ENCODE measurements at regions not wholly inside any gene's neighbourhood (a gene's known extent, or its start where the extent isn't known, plus 50 kb on each side); places are given as distances from the start of the nearest gene placed in this dataset.
A peak's percentile ranks its signal among the peaks of the same experiment; 100 is the strongest.

DNA sequence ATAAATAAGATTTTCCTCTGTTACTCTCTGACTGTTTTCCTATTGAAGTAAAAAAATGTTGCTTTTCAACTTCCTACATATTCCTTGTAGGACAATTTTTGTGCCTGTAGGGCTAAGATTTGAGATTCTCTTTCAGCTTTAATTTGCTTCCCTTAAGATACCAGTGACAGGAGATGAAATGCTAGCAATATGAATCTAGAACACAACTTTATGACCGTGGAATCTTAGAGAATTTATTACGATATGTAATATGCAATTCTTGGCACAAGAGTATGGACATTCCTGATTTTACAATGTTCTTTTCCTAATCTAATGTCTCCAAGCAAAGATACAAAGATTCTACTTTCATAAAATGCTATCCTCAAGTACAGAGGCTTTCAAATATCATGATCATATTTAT is 180.9 kb downstream of the KCNE4 start:
- H3K4me3 ChIP-seq (ENCODE audit: low read depth, low read length) = no peak overlapping the region
- TF ChIP-seq, protein P1, sequence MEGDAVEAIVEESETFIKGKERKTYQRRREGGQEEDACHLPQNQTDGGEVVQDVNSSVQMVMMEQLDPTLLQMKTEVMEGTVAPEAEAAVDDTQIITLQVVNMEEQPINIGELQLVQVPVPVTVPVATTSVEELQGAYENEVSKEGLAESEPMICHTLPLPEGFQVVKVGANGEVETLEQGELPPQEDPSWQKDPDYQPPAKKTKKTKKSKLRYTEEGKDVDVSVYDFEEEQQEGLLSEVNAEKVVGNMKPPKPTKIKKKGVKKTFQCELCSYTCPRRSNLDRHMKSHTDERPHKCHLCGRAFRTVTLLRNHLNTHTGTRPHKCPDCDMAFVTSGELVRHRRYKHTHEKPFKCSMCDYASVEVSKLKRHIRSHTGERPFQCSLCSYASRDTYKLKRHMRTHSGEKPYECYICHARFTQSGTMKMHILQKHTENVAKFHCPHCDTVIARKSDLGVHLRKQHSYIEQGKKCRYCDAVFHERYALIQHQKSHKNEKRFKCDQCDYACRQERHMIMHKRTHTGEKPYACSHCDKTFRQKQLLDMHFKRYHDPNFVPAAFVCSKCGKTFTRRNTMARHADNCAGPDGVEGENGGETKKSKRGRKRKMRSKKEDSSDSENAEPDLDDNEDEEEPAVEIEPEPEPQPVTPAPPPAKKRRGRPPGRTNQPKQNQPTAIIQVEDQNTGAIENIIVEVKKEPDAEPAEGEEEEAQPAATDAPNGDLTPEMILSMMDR (IDR thresholded peaks at IDR 0.05; ENCODE audit: borderline replicate concordance, insufficient read depth, low read depth, low read length) = no peak

DNA sequence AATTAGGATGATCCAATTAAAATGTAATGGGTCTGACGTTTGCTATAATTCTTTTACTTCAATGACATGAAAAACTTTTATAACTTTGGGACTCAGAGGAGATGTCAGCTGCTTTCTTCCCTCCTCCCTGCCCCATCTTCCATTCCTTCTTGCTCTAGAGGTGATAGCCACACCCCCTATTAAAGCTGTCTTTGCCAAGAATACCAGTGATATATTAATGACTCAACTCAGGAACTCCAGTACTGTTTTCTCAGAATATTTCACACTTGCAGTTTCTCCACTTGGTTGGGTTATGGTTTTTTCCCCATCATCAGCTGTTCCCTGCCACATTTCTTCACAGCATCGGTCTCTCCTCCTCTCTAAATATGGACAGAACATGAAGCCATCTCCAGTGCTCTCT is 184.0 kb downstream of the KCNE4 start:
- TF ChIP-seq, protein P1 (IDR thresholded peaks at IDR 0.05; ENCODE audit: borderline replicate concordance, insufficient read depth, low read depth, low read length) = no peak
- no peak overlapping the region for H3K4me3 ChIP-seq (ENCODE audit: low read depth, low read length)

DNA sequence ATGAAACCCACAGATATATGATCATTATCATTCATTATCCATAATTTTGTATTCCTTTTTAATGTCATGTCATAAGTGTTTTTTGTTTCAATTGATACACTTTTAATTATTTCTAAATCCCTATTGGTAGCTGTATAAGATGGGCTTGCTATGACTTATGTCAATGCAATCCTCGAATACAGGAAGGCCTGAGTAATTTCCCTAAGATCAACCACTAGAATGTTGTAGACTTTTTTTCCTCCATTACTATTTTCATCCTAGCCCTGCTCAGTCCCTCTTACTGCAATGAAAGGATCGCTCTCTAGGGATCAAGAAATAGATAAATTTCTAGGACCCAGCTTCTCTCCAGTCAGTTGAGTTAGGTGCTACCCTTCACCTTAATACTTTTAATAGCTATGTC is 186.3 kb downstream of the KCNE4 start:
- TF ChIP-seq, protein P1 (IDR thresholded peaks at IDR 0.05; ENCODE audit: borderline replicate concordance, insufficient read depth, low read depth, low read length) = no peak

DNA sequence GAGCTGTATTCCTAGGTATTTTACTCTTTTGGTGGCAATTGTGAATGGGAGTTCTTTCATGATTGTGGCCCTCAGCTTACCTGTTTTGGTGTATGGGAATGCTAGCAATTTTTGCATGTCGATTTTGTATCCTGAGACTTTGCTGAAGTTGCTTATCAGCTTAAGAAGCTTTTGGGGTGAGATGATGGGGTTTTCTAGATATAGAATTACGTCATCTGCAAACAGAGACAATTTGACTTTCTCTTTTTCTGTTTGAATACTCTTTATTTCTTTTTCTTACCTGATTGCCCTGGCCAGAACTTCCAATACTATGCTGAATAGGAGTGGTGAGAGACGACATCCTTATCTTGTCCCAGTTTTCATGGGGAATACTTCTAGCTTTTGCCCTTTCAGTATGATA is 191.2 kb downstream of the KCNE4 start:
- H3K4me3 ChIP-seq (ENCODE audit: low read depth, low read length) = no peak overlapping the region
- TF ChIP-seq, protein P1 (IDR thresholded peaks at IDR 0.05; ENCODE audit: borderline replicate concordance, insufficient read depth, low read depth, low read length) = no peak

More for the DNA sequence above, 186.3 kb downstream of the KCNE4 start:
- no peak overlapping the region for H3K4me3 ChIP-seq (ENCODE audit: low read depth, low read length)

DNA sequence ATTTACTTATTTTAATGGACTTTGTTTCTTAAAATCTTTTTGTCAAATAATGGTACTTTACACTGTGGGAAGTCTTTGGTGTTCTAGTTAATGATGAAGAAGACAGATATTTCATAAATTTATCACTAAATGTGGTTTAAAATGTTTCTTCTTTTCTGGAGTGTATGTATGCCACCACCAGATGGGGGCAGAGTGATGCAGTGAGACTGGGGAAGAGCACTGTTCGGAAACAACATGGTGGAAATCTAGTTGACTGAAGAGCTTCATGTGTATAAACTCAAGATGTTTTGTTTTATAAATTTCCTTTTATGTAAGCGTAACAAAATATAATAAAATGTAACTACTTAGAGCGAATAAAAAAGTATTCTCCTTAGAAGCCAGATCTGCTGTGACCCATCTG is 195.1 kb downstream of the KCNE4 start:
- no peak overlapping the region for H3K4me3 ChIP-seq (ENCODE audit: low read depth, low read length)
- TF ChIP-seq, protein P1 (IDR thresholded peaks at IDR 0.05; ENCODE audit: borderline replicate concordance, insufficient read depth, low read depth, low read length) = peak; percentile 22; the same call in 1 of the 2 replicates

DNA sequence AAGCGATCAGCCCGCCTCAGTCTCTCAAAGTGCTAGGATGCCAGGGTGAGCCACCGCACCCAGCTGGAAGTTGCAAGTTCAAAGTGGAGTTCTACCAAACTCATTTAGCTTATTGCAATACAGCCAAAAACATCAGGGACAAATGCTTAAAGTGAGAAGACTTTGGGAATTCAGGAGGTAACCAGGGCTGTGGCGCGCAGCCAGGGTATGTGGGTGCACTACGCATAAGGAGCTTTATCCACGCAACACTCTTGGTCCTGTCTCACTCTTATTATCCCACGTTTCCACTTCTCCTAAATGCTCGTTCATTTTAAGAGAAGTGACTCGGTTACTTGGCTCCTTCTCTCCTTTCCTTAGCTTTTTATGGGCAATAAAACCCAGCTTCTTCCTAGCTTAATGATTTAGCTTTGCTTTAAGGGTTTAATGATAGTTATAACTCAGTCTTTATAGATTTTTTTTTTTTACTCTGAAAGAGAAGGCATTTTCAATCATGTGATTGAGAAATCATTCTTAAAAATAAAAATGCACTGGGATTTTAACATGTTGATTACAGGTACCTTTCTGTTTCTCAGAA is 199.8 kb downstream of the KCNE4 start:
- H3K4me3 ChIP-seq (ENCODE audit: low read depth, low read length) = no peak overlapping the region
- TF ChIP-seq, protein P1 (IDR thresholded peaks at IDR 0.05; ENCODE audit: borderline replicate concordance, insufficient read depth, low read depth, low read length) = no peak

DNA sequence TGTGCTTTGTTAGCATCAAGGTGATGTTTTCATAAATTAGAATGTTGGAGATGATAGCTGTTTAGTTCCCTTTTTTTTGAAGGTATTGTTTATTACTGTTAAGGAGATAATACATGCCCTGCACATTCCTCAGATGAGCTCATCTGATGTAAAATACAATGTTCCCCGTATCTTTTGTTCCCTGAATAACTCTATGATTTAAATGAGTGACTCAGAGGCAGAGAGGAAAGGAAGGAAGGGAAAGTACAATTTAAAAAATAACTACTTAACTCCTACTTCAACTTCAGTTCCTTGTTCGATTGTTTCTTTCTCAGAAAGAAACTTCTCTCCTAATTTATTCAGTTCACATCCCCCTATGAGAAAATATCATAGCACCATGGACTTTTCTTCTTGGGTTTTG is 208.7 kb downstream of the KCNE4 start:
- TF ChIP-seq, protein P1 (IDR thresholded peaks at IDR 0.05; ENCODE audit: borderline replicate concordance, insufficient read depth, low read depth, low read length) = no peak
- no peak overlapping the region for H3K4me3 ChIP-seq (ENCODE audit: low read depth, low read length)
